ENCODE measurements at regions not wholly inside any gene's neighbourhood (a gene's known extent, or its start where the extent isn't known, plus 50 kb on each side); places are given as distances from the start of the nearest gene placed in this dataset.
"Not testable (repeated sequence)": the region's sequence is repeated elsewhere in the genome, so short reads cannot be mapped to it uniquely, and the experiment has no call there.

GRCh38 chr3:66831931-66832330 lies 166.2 kb upstream of the KBTBD8 start:
- in situ Hi-C loops (cut with HindIII; ENCODE audit: low sequenced_read_pairs), result no loop called here

GRCh38 chr3:66836363-66837152 lies 161.5 kb upstream of the KBTBD8 start:
- in situ Hi-C loops (cut with HindIII; ENCODE audit: low sequenced_read_pairs), result no loop called here

- in situ Hi-C loops (cut with HindIII; ENCODE audit: low sequenced_read_pairs), result no loop called here
Measured at GRCh38 chr3:66838704-66839103, 159.4 kb upstream of the KBTBD8 start.

- in situ Hi-C loops (cut with HindIII; ENCODE audit: low sequenced_read_pairs), result no loop called here
Measured at GRCh38 chr3:66839508-66839907, 158.6 kb upstream of the KBTBD8 start.

- in situ Hi-C loops (cut with HindIII; ENCODE audit: low sequenced_read_pairs), result not testable (repeated sequence)
Measured at GRCh38 chr3:66842761-66843464, 155.2 kb upstream of the KBTBD8 start.

- in situ Hi-C loops (cut with HindIII; ENCODE audit: low sequenced_read_pairs), result no loop called here
Measured at GRCh38 chr3:66851894-66852613, 146.1 kb upstream of the KBTBD8 start.

- in situ Hi-C loops (cut with HindIII; ENCODE audit: low sequenced_read_pairs), result no loop called here
Measured at GRCh38 chr3:66854601-66855151, 143.4 kb upstream of the KBTBD8 start.

- in situ Hi-C loops (cut with HindIII; ENCODE audit: low sequenced_read_pairs), result no loop called here
Measured at GRCh38 chr3:66856533-66856932, 141.6 kb upstream of the KBTBD8 start.

- in situ Hi-C loops (cut with HindIII; ENCODE audit: low sequenced_read_pairs), result no loop called here
Measured at GRCh38 chr3:66858656-66859381, 139.3 kb upstream of the KBTBD8 start.

GRCh38 chr3:66860771-66861170 lies 137.3 kb upstream of the KBTBD8 start:
- in situ Hi-C loops (cut with HindIII; ENCODE audit: low sequenced_read_pairs), result no loop called here

- in situ Hi-C loops (cut with HindIII; ENCODE audit: low sequenced_read_pairs), result no loop called here
Measured at GRCh38 chr3:66863205-66864111, 134.6 kb upstream of the KBTBD8 start.

GRCh38 chr3:66884659-66885058 lies 113.4 kb upstream of the KBTBD8 start:
- in situ Hi-C loops (cut with HindIII; ENCODE audit: low sequenced_read_pairs), result no loop called here

GRCh38 chr3:66885326-66886000 lies 112.6 kb upstream of the KBTBD8 start:
- in situ Hi-C loops (cut with HindIII; ENCODE audit: low sequenced_read_pairs), result no loop called here

- in situ Hi-C loops (cut with HindIII; ENCODE audit: low sequenced_read_pairs), result no loop called here
Measured at GRCh38 chr3:66889750-66890494, 108.2 kb upstream of the KBTBD8 start.

GRCh38 chr3:66898155-66898554 lies 100.0 kb upstream of the KBTBD8 start:
- in situ Hi-C loops (cut with HindIII; ENCODE audit: low sequenced_read_pairs), result no loop called here

- in situ Hi-C loops (cut with HindIII; ENCODE audit: low sequenced_read_pairs), result no loop called here
Measured at GRCh38 chr3:66904336-66904735, 93.8 kb upstream of the KBTBD8 start.

GRCh38 chr3:66904831-66905493 lies 93.1 kb upstream of the KBTBD8 start:
- in situ Hi-C loops (cut with HindIII; ENCODE audit: low sequenced_read_pairs), result no loop called here

- in situ Hi-C loops (cut with HindIII; ENCODE audit: low sequenced_read_pairs), result no loop called here
Measured at GRCh38 chr3:66907136-66907535, 91.0 kb upstream of the KBTBD8 start.

All from DLD1 (cell line).